ENCODE measurements at regions not wholly inside any gene's neighbourhood (a gene's known extent, or its start where the extent isn't known, plus 50 kb on each side); places are given as distances from the start of the nearest gene placed in this dataset.
A peak's percentile ranks its signal among the peaks of the same experiment; 100 is the strongest.

- H3K4me3 ChIP-seq (ENCODE audit: low read length): no peak overlapping the region
- no peak for DNase-seq (ENCODE audit: low read depth)
- TF ChIP-seq CTCF (conservative IDR thresholded peaks at IDR 0.05; ENCODE audit: low read depth, low read length): no peak
Measured at GRCh38 chr13:50527612-50528509, 315.6 kb downstream of the DLEU7 start.

- TF ChIP-seq CTCF (conservative IDR thresholded peaks at IDR 0.05; ENCODE audit: low read depth, low read length): no peak
- peak; percentile 44 for DNase-seq (ENCODE audit: low read depth)
- no peak overlapping the region for H3K4me3 ChIP-seq (ENCODE audit: low read length)
Measured at GRCh38 chr13:50529154-50529882, 314.2 kb downstream of the DLEU7 start.

- TF ChIP-seq CTCF (conservative IDR thresholded peaks at IDR 0.05; ENCODE audit: low read depth, low read length): peak; percentile 50
- no peak for DNase-seq (ENCODE audit: low read depth)
- no peak overlapping the region for H3K4me3 ChIP-seq (ENCODE audit: low read length)
Measured at GRCh38 chr13:50531917-50532899, 311.3 kb downstream of the DLEU7 start.

- TF ChIP-seq CTCF (conservative IDR thresholded peaks at IDR 0.05; ENCODE audit: low read depth, low read length): no peak
- no peak for DNase-seq (ENCODE audit: low read depth)
- no peak overlapping the region for H3K4me3 ChIP-seq (ENCODE audit: low read length)
Measured at GRCh38 chr13:50535050-50535449, 308.4 kb downstream of the DLEU7 start.

- no peak for TF ChIP-seq CTCF (conservative IDR thresholded peaks at IDR 0.05; ENCODE audit: low read depth, low read length)
- no peak for DNase-seq (ENCODE audit: low read depth)
- no peak overlapping the region for H3K4me3 ChIP-seq (ENCODE audit: low read length)
Measured at GRCh38 chr13:50537029-50537428, 306.5 kb downstream of the DLEU7 start.

DNA sequence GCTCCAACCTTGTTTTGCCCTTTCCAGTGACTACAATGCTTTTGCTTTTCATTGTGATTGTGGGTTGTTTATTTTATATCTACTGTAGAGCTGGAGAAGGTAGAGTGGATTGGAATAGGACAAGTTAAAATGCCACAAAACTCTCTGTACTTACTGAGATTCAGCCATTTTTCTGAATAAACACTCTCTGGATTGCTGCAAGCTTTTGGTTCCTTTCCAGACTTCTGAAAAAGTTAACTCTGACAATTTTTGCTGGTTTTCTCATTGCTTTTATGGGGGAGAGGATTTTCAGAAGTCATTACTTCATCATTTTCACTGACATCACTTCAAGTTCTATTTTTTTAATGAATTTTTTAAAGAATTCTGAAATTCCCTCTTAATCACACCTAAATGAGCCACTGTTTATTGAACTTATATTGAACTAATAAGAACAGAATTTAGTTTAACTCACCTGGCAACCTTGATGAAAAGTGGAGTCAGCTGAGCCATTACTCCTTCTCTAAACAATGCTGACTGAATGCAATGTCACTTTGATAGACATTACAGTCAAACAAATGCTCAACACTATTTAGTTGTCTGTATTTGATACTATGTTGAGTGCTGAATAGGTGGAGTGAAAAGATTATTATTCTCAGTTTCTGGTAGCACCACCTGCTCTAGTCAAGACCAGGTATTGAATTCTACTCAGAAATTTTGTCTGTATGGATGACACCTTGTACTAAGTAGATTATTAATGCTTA lies 303.5 kb downstream of the DLEU7 start:
- no peak for DNase-seq (ENCODE audit: low read depth)
- no peak overlapping the region for H3K4me3 ChIP-seq (ENCODE audit: low read length)

More for the DNA sequence above, 303.5 kb downstream of the DLEU7 start:
- TF ChIP-seq CTCF (conservative IDR thresholded peaks at IDR 0.05; ENCODE audit: low read depth, low read length): no peak
